ENCODE measurements at regions not wholly inside any gene's neighbourhood (a gene's known extent, or its start where the extent isn't known, plus 50 kb on each side); places are given as distances from the start of the nearest gene placed in this dataset.

DNA sequence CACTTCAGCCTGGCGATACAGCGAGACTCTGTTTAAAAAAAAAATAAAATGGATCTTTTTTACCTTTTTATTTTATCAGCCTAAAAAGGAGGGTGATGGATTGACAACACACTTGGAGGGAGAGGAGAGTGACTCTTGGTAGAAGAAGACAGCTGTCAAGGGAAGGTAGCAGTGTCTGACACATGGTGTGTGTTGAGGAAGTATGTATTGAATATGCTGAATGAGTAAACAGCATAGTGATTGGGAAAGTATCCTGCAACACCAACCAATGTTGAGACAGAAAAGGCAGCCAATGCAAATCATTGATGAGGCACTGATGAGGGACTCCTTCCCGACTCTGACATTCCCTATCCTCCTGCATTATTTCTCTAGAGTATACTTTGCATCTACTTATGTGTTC lies 306.4 kb downstream of the LPIN1 start:
- DNase-seq (ENCODE audit: low read depth, low spot score) (no peak), ATAC-seq (no peak)
- no peak overlapping the region for H3K9ac ChIP-seq (ENCODE audit: low read length)
- CTCF ChIA-PET: no interaction called here
- RAD21 ChIA-PET (ENCODE audit: low non-redundant PET in 1 of 2, low total read pairs in 2 of 2, uncharacterized antibody in 2 of 2, unreplicated experiment in 2 of 2): no interaction called here
- no TSS peak for BruUV-seq (replicated peaks)
- H4K20me1 ChIP-seq (ENCODE audit: insufficient read depth): no peaks in the 10 kb centered on the region
- no peaks in the 10 kb centered on the region for H3K4me1 ChIP-seq (ENCODE audit: control insufficient read depth in 1 of 2, insufficient read depth in 2 of 2, low read length in 2 of 2)
- no peak overlapping the region for H3K4me2 ChIP-seq (ENCODE audit: low read length)
- no peak overlapping the region for H3K4me3 ChIP-seq (replicated peaks in 1 of 2; ENCODE audit: low read depth in 1 of 2, low read length in 2 of 2)
- no peak for TF ChIP-seq FOSL1 (IDR thresholded peaks at IDR 0.05; ENCODE audit: low read depth)
- no peak for TF ChIP-seq ZFX (IDR thresholded peaks at IDR 0.05)
- TF ChIP-seq ELF1 (IDR thresholded peaks at IDR 0.05; ENCODE audit: borderline replicate concordance, low read depth): no peak
- TF ChIP-seq ATF3 (IDR thresholded peaks at IDR 0.05): no peak
- no peak for TF ChIP-seq EGR1 (IDR thresholded peaks at IDR 0.05; ENCODE audit: low read depth)
- no peak for TF ChIP-seq CBX3 (IDR thresholded peaks at IDR 0.05; ENCODE audit: low read depth)
- TF ChIP-seq CTCF (IDR thresholded peaks at IDR 0.05 in 2 of 3, conservative IDR thresholded peaks at IDR 0.05 in 1 of 3; ENCODE audit: borderline replicate concordance in 1 of 3, insufficient read depth in 1 of 3, low read depth in 2 of 3, low read length in 2 of 3): no peak
- TF ChIP-seq EZH2phosphoT487 (IDR thresholded peaks at IDR 0.05; ENCODE audit: borderline replicate concordance): no peak
- no peak for TF ChIP-seq SIN3A (IDR thresholded peaks at IDR 0.05; ENCODE audit: low read depth)
- no peak for TF ChIP-seq ZNF274 (IDR thresholded peaks at IDR 0.05; ENCODE audit: low read depth, low read length)
- no peak for TF ChIP-seq CEBPB (IDR thresholded peaks at IDR 0.05; ENCODE audit: low read depth)
- no peak for TF ChIP-seq RAD21 (IDR thresholded peaks at IDR 0.05; ENCODE audit: low read depth)
- no peak for TF ChIP-seq POLR2AphosphoS5 (IDR thresholded peaks at IDR 0.05; ENCODE audit: low read depth, low read length)
- no peak for TF ChIP-seq JUND (IDR thresholded peaks at IDR 0.05)
- no peaks in the 10 kb centered on the region for H3K27me3 ChIP-seq (ENCODE audit: insufficient read depth, low read length)
- H3K9me3 ChIP-seq (ENCODE audit: control insufficient read depth in 1 of 2, insufficient read depth in 1 of 2, low read depth in 1 of 2, low read length in 2 of 2): no peaks in the 10 kb centered on the region
- no peaks in the 10 kb centered on the region for H3K36me3 ChIP-seq (ENCODE audit: control insufficient read depth in 1 of 2, insufficient read depth in 2 of 2, low read length in 2 of 2)
- POLR2A ChIA-PET: no interaction called here
- H3K79me2 ChIP-seq (ENCODE audit: insufficient read depth, low read length): no peaks in the 10 kb centered on the region
- no peak overlapping the region for H2AFZ ChIP-seq (ENCODE audit: low read depth, low read length, poor library complexity, severe bottlenecking)
- no peak overlapping the region for H3K27ac ChIP-seq (ENCODE audit: low read depth, low read length)
- intact Hi-C loops (cut with micrococcal nuclease): no loop called here
- no peaks in the 10 kb centered on the region for H3K9me2 ChIP-seq (ENCODE audit: insufficient read depth)
